ENCODE measurements at regions not wholly inside any gene's neighbourhood (a gene's known extent, or its start where the extent isn't known, plus 50 kb on each side); places are given as distances from the start of the nearest gene placed in this dataset.

DNA sequence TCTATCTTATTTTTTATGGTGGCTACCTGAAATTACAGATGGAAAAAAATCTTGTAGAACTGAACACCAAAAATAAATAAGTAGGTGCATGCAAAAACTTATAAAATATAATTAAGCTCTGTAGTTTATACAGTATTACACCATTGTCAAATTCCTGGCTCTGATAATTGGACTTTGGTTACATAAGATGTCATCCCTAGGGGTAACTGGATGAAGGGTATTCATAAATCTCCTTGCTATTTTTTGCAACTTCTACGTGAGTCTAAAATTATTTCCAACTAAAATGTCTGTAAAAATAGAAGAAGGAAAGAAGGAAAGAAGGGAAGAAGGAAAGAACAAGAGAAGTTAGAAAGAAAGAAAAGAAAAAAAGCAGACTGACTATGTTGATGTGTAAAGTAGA lies 716.6 kb downstream of the BCL11B start:
- Histone ChIP-seq H3K9me3 (ENCODE audit: low read depth) (no peaks in the 10 kb centered on the region), H3K9ac (no peak overlapping the region), H3K79me2 (ENCODE audit: insufficient read depth) (no peaks in the 10 kb centered on the region), H3K9me2 (ENCODE audit: insufficient read depth) (no peaks in the 10 kb centered on the region), H3F3A (ENCODE audit: insufficient read depth) (no peaks in the 10 kb centered on the region), H3K4me3 (no peak overlapping the region), H2AFZ (no peak overlapping the region), H3K4me2 (ENCODE audit: unreplicated experiment) (no peak overlapping the region), H3K27ac (no peak overlapping the region), H3K27me3 (replicated peaks; ENCODE audit: insufficient read depth) (no peaks in the 10 kb centered on the region), H4K20me1 (ENCODE audit: insufficient read depth) (no peaks in the 10 kb centered on the region), H3K36me3 (ENCODE audit: low read depth) (no peaks in the 10 kb centered on the region), H3K4me1 (ENCODE audit: insufficient read depth) (no peaks in the 10 kb centered on the region)
- TF ChIP-seq EZH2 (IDR thresholded peaks at IDR 0.05; ENCODE audit: insufficient read depth, poor library complexity, severe bottlenecking) = no peak
- no peak for TF ChIP-seq EZH2phosphoT487 (IDR thresholded peaks at IDR 0.05; ENCODE audit: insufficient read depth, low read depth)
- 5 to 12% methylated on average over 1 of the region's 1 CpG for WGBS, 2 experiments (ENCODE audit: low coverage in 1 of 2, low lambda C conversion rate in 2 of 2, missing lambda C conversion rate in 2 of 2)
- no peak for DNase-seq
- in situ Hi-C loops (cut with MboI) = no loop called here

DNA sequence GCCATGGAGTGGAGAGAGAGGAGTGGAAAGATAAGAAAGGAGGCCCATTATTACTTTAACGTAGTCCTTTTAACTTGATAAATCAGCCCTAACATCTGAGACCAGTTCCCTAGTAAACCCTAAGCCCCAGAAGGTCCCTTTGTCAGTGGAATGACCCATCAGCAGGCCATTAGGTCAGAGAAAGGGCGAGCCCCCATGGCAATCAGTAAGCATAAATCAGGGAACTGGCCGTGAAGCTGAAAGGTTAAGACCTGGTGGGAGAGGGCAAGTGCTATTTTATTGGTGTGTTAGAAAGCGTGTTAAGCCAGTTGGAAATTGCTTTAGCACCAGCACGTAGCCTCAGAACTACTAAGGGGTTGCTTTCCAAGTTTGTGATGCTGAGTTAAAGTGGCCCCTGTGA lies 708.0 kb downstream of the BCL11B start:
- 22 to 26% methylated on average over 5 of the region's 5 CpGs for WGBS, 2 experiments (ENCODE audit: low coverage in 1 of 2, low lambda C conversion rate in 2 of 2, missing lambda C conversion rate in 2 of 2)
- H3K4me3 ChIP-seq = no peak overlapping the region
- H2AFZ ChIP-seq = no peak overlapping the region
- no peak overlapping the region for H3K9ac ChIP-seq
- in situ Hi-C loops (cut with MboI) = no loop called here
- no peaks in the 10 kb centered on the region for H3K79me2 ChIP-seq (ENCODE audit: insufficient read depth)
- H3K4me1 ChIP-seq (ENCODE audit: insufficient read depth) = no peaks in the 10 kb centered on the region
- H4K20me1 ChIP-seq (ENCODE audit: insufficient read depth) = no peaks in the 10 kb centered on the region
- H3K27me3 ChIP-seq (replicated peaks; ENCODE audit: insufficient read depth) = no peaks in the 10 kb centered on the region
- no peak for DNase-seq
- no peaks in the 10 kb centered on the region for H3K9me2 ChIP-seq (ENCODE audit: insufficient read depth)
- no peaks in the 10 kb centered on the region for H3F3A ChIP-seq (ENCODE audit: insufficient read depth)
- H3K36me3 ChIP-seq (ENCODE audit: low read depth) = no peaks in the 10 kb centered on the region
- TF ChIP-seq EZH2phosphoT487 (IDR thresholded peaks at IDR 0.05; ENCODE audit: insufficient read depth, low read depth) = no peak
- TF ChIP-seq EZH2 (IDR thresholded peaks at IDR 0.05; ENCODE audit: insufficient read depth, poor library complexity, severe bottlenecking) = no peak
- H3K9me3 ChIP-seq (ENCODE audit: low read depth) = no peaks in the 10 kb centered on the region
- H3K4me2 ChIP-seq (ENCODE audit: unreplicated experiment) = no peak overlapping the region
- H3K27ac ChIP-seq = no peak overlapping the region

- Histone ChIP-seq H4K20me1 (ENCODE audit: insufficient read depth) (no peaks in the 10 kb centered on the region), H3K9ac (no peak overlapping the region), H3K4me2 (ENCODE audit: unreplicated experiment) (no peak overlapping the region), H3K4me1 (ENCODE audit: insufficient read depth) (no peaks in the 10 kb centered on the region), H3F3A (ENCODE audit: insufficient read depth) (no peaks in the 10 kb centered on the region), H3K27ac (no peak overlapping the region), H3K36me3 (ENCODE audit: low read depth) (no peaks in the 10 kb centered on the region), H3K79me2 (ENCODE audit: insufficient read depth) (no peaks in the 10 kb centered on the region), H3K27me3 (replicated peaks; ENCODE audit: insufficient read depth) (no peaks in the 10 kb centered on the region), H3K9me3 (ENCODE audit: low read depth) (no peaks in the 10 kb centered on the region), H2AFZ (no peak overlapping the region), H3K9me2 (ENCODE audit: insufficient read depth) (no peaks in the 10 kb centered on the region), H3K4me3 (no peak overlapping the region)
- TF ChIP-seq EZH2 (IDR thresholded peaks at IDR 0.05; ENCODE audit: insufficient read depth, poor library complexity, severe bottlenecking) = no peak
- no peak for TF ChIP-seq EZH2phosphoT487 (IDR thresholded peaks at IDR 0.05; ENCODE audit: insufficient read depth, low read depth)
- no peak for DNase-seq
- in situ Hi-C loops (cut with MboI) = no loop called here
These were observed 707.5 kb downstream of the BCL11B start for GRCh38 chr14:98564541-98564940.

DNA sequence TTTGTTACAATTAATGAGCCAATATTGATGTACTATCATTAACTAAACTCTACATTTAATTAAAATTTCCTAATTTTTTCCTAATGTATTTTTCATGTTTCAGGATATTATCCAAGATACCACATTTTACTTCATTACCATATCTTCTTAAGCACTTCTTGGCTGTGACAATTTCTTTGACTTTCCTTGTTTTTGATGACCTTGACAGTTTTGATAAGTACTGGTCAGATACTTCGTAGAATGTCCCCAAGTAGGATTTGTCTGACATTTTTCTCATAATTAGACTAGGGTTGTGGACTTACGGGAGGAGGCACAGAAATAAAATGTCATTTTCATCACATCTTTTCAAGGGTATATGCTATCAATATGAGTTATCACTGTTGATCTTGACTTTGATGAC lies 700.9 kb downstream of the BCL11B start:
- DNase-seq = no peak
- WGBS, 2 experiments (ENCODE audit: low coverage in 1 of 2, low lambda C conversion rate in 2 of 2, missing lambda C conversion rate in 2 of 2) = 31 to 40% methylated on average over 2 of the region's 2 CpGs
- in situ Hi-C loops (cut with MboI) = no loop called here
- H2AFZ ChIP-seq = no peak overlapping the region
- no peaks in the 10 kb centered on the region for H3K9me2 ChIP-seq (ENCODE audit: insufficient read depth)
- no peaks in the 10 kb centered on the region for H3K4me1 ChIP-seq (ENCODE audit: insufficient read depth)
- H3K79me2 ChIP-seq (ENCODE audit: insufficient read depth) = no peaks in the 10 kb centered on the region
- H3K9ac ChIP-seq = no peak overlapping the region
- no peaks in the 10 kb centered on the region for H3K36me3 ChIP-seq (ENCODE audit: low read depth)
- H3K4me2 ChIP-seq (ENCODE audit: unreplicated experiment) = no peak overlapping the region
- H4K20me1 ChIP-seq (ENCODE audit: insufficient read depth) = no peaks in the 10 kb centered on the region
- H3K9me3 ChIP-seq (ENCODE audit: low read depth) = no peaks in the 10 kb centered on the region
- TF ChIP-seq EZH2phosphoT487 (IDR thresholded peaks at IDR 0.05; ENCODE audit: insufficient read depth, low read depth) (no peak), EZH2 (IDR thresholded peaks at IDR 0.05; ENCODE audit: insufficient read depth, poor library complexity, severe bottlenecking) (no peak)
- no peak overlapping the region for H3K27ac ChIP-seq
- no peak overlapping the region for H3K4me3 ChIP-seq
- H3K27me3 ChIP-seq (replicated peaks; ENCODE audit: insufficient read depth) = no peaks in the 10 kb centered on the region
- no peaks in the 10 kb centered on the region for H3F3A ChIP-seq (ENCODE audit: insufficient read depth)

- H3K79me2 ChIP-seq (ENCODE audit: insufficient read depth) = no peaks in the 10 kb centered on the region
- no peaks in the 10 kb centered on the region for H3F3A ChIP-seq (ENCODE audit: insufficient read depth)
- H3K9me2 ChIP-seq (ENCODE audit: insufficient read depth) = no peaks in the 10 kb centered on the region
- H3K9me3 ChIP-seq (ENCODE audit: low read depth) = no peaks in the 10 kb centered on the region
- H3K27ac ChIP-seq = no peak overlapping the region
- H3K27me3 ChIP-seq (replicated peaks; ENCODE audit: insufficient read depth) = no peaks in the 10 kb centered on the region
- H3K9ac ChIP-seq = no peak overlapping the region
- H4K20me1 ChIP-seq (ENCODE audit: insufficient read depth) = no peaks in the 10 kb centered on the region
- TF ChIP-seq EZH2 (IDR thresholded peaks at IDR 0.05; ENCODE audit: insufficient read depth, poor library complexity, severe bottlenecking) (no peak), EZH2phosphoT487 (IDR thresholded peaks at IDR 0.05; ENCODE audit: insufficient read depth, low read depth) (no peak)
- H3K36me3 ChIP-seq (ENCODE audit: low read depth) = no peaks in the 10 kb centered on the region
- no peak overlapping the region for H2AFZ ChIP-seq
- in situ Hi-C loops (cut with MboI) = no loop called here
- DNase-seq = no peak
- no peak overlapping the region for H3K4me3 ChIP-seq
- 11 to 22% methylated on average over 2 of the region's 2 CpGs for WGBS, 2 experiments (ENCODE audit: low coverage in 1 of 2, low lambda C conversion rate in 2 of 2, missing lambda C conversion rate in 2 of 2)
- H3K4me2 ChIP-seq (ENCODE audit: unreplicated experiment) = no peak overlapping the region
- H3K4me1 ChIP-seq (ENCODE audit: insufficient read depth) = no peaks in the 10 kb centered on the region
These were observed 698.9 kb downstream of the BCL11B start for GRCh38 chr14:98573082-98573481.

Data from GM23248 (cell line).